Testis (tissue), 2 donors: ENCODE measurements at regions not wholly inside any gene's neighbourhood (a gene's known extent, or its start where the extent isn't known, plus 50 kb on each side); places are given as distances from the start of the nearest gene placed in this dataset.

Experiments used
- DNase-seq: peaks from one replicate; pipeline ENCODE4 v3.0.0-alpha.2; 2019
- H3K27ac ChIP-seq, 2 donors: fragments of 200-600 bp; sonication (generic); one replicate each; pipeline ENCODE4 v1.5.1; 2019
- H3K27me3 ChIP-seq: fragments of 200-600 bp; sonication (generic); one replicate; pipeline ENCODE4 v1.5.1; 2019
- H3K36me3 ChIP-seq: fragments of 200-600 bp; sonication (generic); one replicate; pipeline ENCODE4 v1.5.1; 2017; ENCODE audit warnings: low read depth; ENCODE audit errors: missing control alignments
- H3K4me1 ChIP-seq: fragments of 200-600 bp; sonication (generic); one replicate; pipeline ENCODE4 v1.5.1; 2019
- H3K4me3 ChIP-seq, 2 donors: fragments of 200-600 bp; sonication (generic); one replicate each; pipeline ENCODE4 v1.5.1; 2017 to 2019
- H3K9me3 ChIP-seq: fragments of 200-600 bp; sonication (generic); one replicate; pipeline ENCODE4 v1.5.1; 2017
- CTCF ChIP-seq, 3 experiments: fragments of 450-650 bp in 2 of 3; fragments of 200-600 bp in 1 of 3; sonication (generic) in 1 of 3; IDR thresholded peaks; one replicate each; pipeline ENCODE4 v1.5.1; 2016 to 2019; ENCODE audit warnings: antibody characterized with exemption in 3 of 3, mild to moderate bottlenecking in 2 of 3, moderate library complexity in 1 of 3
- POLR2A ChIP-seq: fragments of 450-650 bp; IDR thresholded peaks from one replicate; pipeline ENCODE4 v1.6.1; 2017; ENCODE audit warnings: antibody characterized with exemption, mild to moderate bottlenecking, moderate library complexity
- WGBS, 2 donors: methylation state at CpG; one replicate each; pipeline ENCODE4 v1.1.5; 2018; 5-methylcytosine and 5-hydroxymethylcytosine counted together
- intact Hi-C: fragments of 100-400 bp; cut with DNase I; formaldehyde crosslinking; loops from one replicate; pipeline ENCODE4 v1.15.1; 2023; ENCODE audit warnings: low total_unique reads

GRCh38 chr14:84013424-84013823, 1516.5 kb upstream of the FLRT2 start:
- Histone ChIP-seq H3K4me3 (no peak overlapping the region), H3K36me3 (no peaks in the 10 kb centered on the region), H3K4me1 (no peaks in the 10 kb centered on the region), H3K9me3 (no peaks in the 10 kb centered on the region), H3K27me3 (no peaks in the 10 kb centered on the region), H3K27ac (no peak overlapping the region)
- WGBS, 2 donors, result 97 to 100% methylated on average over 1 of the region's 1 CpG
- no peak for DNase-seq
- TF ChIP-seq POLR2A, result no peak
- TF ChIP-seq CTCF (IDR thresholded peaks at IDR 0.05), result no peak
- intact Hi-C loops, result no loop called here

GRCh38 chr14:84017495-84017894, 1512.4 kb upstream of the FLRT2 start:
- Histone ChIP-seq H3K9me3 (no peaks in the 10 kb centered on the region), H3K36me3 (no peaks in the 10 kb centered on the region), H3K27ac (no peak overlapping the region), H3K4me1 (no peaks in the 10 kb centered on the region), H3K27me3 (no peaks in the 10 kb centered on the region), H3K4me3 (no peak overlapping the region)
- 75 to 92% methylated on average over 7 of the region's 7 CpGs for WGBS, 2 donors
- intact Hi-C loops, result no loop called here
- TF ChIP-seq CTCF (IDR thresholded peaks at IDR 0.05) (no peak), POLR2A (no peak)
- no peak for DNase-seq

- no peaks in the 10 kb centered on the region for H3K27me3 ChIP-seq
- DNase-seq, result no peak
- no peaks in the 10 kb centered on the region for H3K36me3 ChIP-seq
- no peaks in the 10 kb centered on the region for H3K9me3 ChIP-seq
- no peak overlapping the region for H3K27ac ChIP-seq
- TF ChIP-seq CTCF (IDR thresholded peaks at IDR 0.05) (no peak), POLR2A (no peak)
- no peak overlapping the region for H3K4me3 ChIP-seq
- no peaks in the 10 kb centered on the region for H3K4me1 ChIP-seq
- intact Hi-C loops, result no loop called here
Observed at GRCh38 chr14:84021433-84021832, 1508.5 kb upstream of the FLRT2 start.

GRCh38 chr14:84024231-84024820, 1505.6 kb upstream of the FLRT2 start:
- intact Hi-C loops, result no loop called here
- H3K4me1 ChIP-seq, result no peaks in the 10 kb centered on the region
- no peak overlapping the region for H3K4me3 ChIP-seq
- no peak for DNase-seq
- no peaks in the 10 kb centered on the region for H3K9me3 ChIP-seq
- no peak for TF ChIP-seq POLR2A
- no peak for TF ChIP-seq CTCF (IDR thresholded peaks at IDR 0.05)
- no peaks in the 10 kb centered on the region for H3K36me3 ChIP-seq
- H3K27me3 ChIP-seq, result no peaks in the 10 kb centered on the region
- no peak overlapping the region for H3K27ac ChIP-seq
- WGBS, 2 donors, result 72 to 79% methylated on average over 6 of the region's 6 CpGs
